A549 (cell line): ENCODE measurements at regions not wholly inside any gene's neighbourhood (a gene's known extent, or its start where the extent isn't known, plus 50 kb on each side); places are given as distances from the start of the nearest gene placed in this dataset.

ENCODE experiments used
- HOXA7 ChIP-seq: fragments of 250-450 bp; sonication (Bioruptor Pico); IDR thresholded peaks from 2 replicates; pipeline ENCODE4 v1.5.0; 2020; ENCODE audit warnings: mild to moderate bottlenecking, moderate library complexity
- KDM1A ChIP-seq: fragments of 200-600 bp; sonication (generic); IDR thresholded peaks from 2 replicates; pipeline ENCODE4 v1.6.1; 2016; ENCODE audit warnings: low read depth, mild to moderate bottlenecking
- KDM5A ChIP-seq: fragments of 200-600 bp; sonication (generic); IDR thresholded peaks from 2 replicates; pipeline ENCODE4 v1.6.1; 2016; ENCODE audit warnings: antibody characterized with exemption, mild to moderate bottlenecking
- POLR2A ChIP-seq: IDR thresholded peaks from 2 replicates; pipeline ENCODE4 v1.6.1; 2012; ENCODE audit warnings: mild to moderate bottlenecking, low read length
- RARB ChIP-seq: fragments of 250-450 bp; sonication (Bioruptor Pico); IDR thresholded peaks from 2 replicates; pipeline ENCODE4 v1.8.0; 2021; ENCODE audit warnings: mild to moderate bottlenecking, moderate library complexity
- ZSCAN20 ChIP-seq: fragments of 250-450 bp; sonication (Bioruptor Pico); IDR thresholded peaks from 2 replicates; pipeline ENCODE4 v1.8.0; 2022; ENCODE audit warnings: mild to moderate bottlenecking, moderate library complexity
- TF ChIP-seq, protein P1 (sequence below): fragments of >200 bp; sonication (Bioruptor Twin); formaldehyde crosslinking; IDR thresholded peaks from 3 replicates; pipeline ENCODE4 v1.5.1; 2016
- TF ChIP-seq, protein P2 (sequence below): fragments of 450-650 bp; IDR thresholded peaks from 2 replicates; pipeline ENCODE4 v1.6.1; 2014; ENCODE audit warnings: antibody characterized with exemption
- TF ChIP-seq, protein P3 (sequence below): IDR thresholded peaks from 2 replicates; pipeline ENCODE4 v1.6.1; 2012

DNA sequence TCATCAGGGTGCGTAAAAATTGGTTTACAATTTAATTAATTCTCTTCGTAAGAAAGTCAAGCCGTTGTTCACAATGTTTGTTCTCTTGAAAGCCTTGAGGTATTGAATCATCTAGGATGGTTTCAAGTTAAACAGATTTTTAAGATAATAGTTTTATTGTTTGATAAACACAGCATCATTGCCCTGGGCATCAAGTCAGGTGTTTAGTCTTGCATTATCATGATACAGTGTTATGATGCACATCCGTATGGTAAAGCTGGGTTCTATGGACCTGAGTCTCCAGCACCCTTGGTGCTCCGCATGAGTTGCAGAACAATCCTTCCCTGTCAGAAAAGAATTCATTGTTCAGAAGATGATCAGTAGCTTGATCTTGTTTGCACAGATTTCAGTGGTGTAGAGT, 359.5 kb downstream of the LMO4 start:
- TF ChIP-seq, protein P1, sequence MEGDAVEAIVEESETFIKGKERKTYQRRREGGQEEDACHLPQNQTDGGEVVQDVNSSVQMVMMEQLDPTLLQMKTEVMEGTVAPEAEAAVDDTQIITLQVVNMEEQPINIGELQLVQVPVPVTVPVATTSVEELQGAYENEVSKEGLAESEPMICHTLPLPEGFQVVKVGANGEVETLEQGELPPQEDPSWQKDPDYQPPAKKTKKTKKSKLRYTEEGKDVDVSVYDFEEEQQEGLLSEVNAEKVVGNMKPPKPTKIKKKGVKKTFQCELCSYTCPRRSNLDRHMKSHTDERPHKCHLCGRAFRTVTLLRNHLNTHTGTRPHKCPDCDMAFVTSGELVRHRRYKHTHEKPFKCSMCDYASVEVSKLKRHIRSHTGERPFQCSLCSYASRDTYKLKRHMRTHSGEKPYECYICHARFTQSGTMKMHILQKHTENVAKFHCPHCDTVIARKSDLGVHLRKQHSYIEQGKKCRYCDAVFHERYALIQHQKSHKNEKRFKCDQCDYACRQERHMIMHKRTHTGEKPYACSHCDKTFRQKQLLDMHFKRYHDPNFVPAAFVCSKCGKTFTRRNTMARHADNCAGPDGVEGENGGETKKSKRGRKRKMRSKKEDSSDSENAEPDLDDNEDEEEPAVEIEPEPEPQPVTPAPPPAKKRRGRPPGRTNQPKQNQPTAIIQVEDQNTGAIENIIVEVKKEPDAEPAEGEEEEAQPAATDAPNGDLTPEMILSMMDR, result no peak
- TF ChIP-seq, protein P2, sequence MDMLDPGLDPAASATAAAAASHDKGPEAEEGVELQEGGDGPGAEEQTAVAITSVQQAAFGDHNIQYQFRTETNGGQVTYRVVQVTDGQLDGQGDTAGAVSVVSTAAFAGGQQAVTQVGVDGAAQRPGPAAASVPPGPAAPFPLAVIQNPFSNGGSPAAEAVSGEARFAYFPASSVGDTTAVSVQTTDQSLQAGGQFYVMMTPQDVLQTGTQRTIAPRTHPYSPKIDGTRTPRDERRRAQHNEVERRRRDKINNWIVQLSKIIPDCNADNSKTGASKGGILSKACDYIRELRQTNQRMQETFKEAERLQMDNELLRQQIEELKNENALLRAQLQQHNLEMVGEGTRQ, result no peak
- no peak for TF ChIP-seq HOXA7 (CRISPR knock-in tag)
- TF ChIP-seq POLR2A, result no peak
- TF ChIP-seq, protein P3, sequence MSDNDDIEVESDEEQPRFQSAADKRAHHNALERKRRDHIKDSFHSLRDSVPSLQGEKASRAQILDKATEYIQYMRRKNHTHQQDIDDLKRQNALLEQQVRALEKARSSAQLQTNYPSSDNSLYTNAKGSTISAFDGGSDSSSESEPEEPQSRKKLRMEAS, result no peak
- no peak for TF ChIP-seq KDM1A
- no peak for TF ChIP-seq KDM5A
- no peak for TF ChIP-seq RARB (CRISPR knock-in tag)
- no peak for TF ChIP-seq ZSCAN20 (CRISPR knock-in tag)
